HL-60 (cell line): ENCODE measurements at regions not wholly inside any gene's neighbourhood (a gene's known extent, or its start where the extent isn't known, plus 50 kb on each side); places are given as distances from the start of the nearest gene placed in this dataset.

Experiments used
- GABPA ChIP-seq: IDR thresholded peaks from 2 replicates; pipeline ENCODE4 v1.6.1; 2012; ENCODE audit warnings: low read depth
- POLR2AphosphoS5 ChIP-seq: IDR thresholded peaks from 2 replicates; pipeline ENCODE4 v1.6.1; 2012; ENCODE audit warnings: low read depth
- SPI1 ChIP-seq: IDR thresholded peaks from 2 replicates; pipeline ENCODE4 v1.6.1; 2012; ENCODE audit warnings: low read depth, mild to moderate bottlenecking, borderline replicate concordance
- TF ChIP-seq, protein P1 (sequence below): IDR thresholded peaks from one replicate; pipeline ENCODE4 v1.5.1; 2011; ENCODE audit warnings: low read length, control low read depth, inconsistent platforms; ENCODE audit not compliant: insufficient read depth

- TF ChIP-seq, protein P1, sequence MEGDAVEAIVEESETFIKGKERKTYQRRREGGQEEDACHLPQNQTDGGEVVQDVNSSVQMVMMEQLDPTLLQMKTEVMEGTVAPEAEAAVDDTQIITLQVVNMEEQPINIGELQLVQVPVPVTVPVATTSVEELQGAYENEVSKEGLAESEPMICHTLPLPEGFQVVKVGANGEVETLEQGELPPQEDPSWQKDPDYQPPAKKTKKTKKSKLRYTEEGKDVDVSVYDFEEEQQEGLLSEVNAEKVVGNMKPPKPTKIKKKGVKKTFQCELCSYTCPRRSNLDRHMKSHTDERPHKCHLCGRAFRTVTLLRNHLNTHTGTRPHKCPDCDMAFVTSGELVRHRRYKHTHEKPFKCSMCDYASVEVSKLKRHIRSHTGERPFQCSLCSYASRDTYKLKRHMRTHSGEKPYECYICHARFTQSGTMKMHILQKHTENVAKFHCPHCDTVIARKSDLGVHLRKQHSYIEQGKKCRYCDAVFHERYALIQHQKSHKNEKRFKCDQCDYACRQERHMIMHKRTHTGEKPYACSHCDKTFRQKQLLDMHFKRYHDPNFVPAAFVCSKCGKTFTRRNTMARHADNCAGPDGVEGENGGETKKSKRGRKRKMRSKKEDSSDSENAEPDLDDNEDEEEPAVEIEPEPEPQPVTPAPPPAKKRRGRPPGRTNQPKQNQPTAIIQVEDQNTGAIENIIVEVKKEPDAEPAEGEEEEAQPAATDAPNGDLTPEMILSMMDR = no peak
- TF ChIP-seq GABPA (no peak), SPI1 (no peak), POLR2AphosphoS5 (no peak)
Measured at GRCh38 chr10:90042075-90042474, 340.7 kb downstream of the KIF20B start.
